ENCODE measurements at regions not wholly inside any gene's neighbourhood (a gene's known extent, or its start where the extent isn't known, plus 50 kb on each side); places are given as distances from the start of the nearest gene placed in this dataset.

- dilution Hi-C loops (cut with MboI; ENCODE audit: extremely low pct_ligation_motif_present, low sequenced_read_pairs), result no loop called here
- CTCF ChIA-PET, result no interaction called here
Measured at GRCh38 chr12:115424003-115424402, 740.0 kb upstream of the TBX3 start.

More at GRCh38 chr12:115424003-115424402, 740.0 kb upstream of the TBX3 start:
- intact Hi-C loops (cut with micrococcal nuclease), result no loop called here
- no peaks in the 10 kb centered on the region for H3K9me1 ChIP-seq (replicated peaks; ENCODE audit: control insufficient read depth, extremely low read depth, insufficient read depth, low read length)
- TF ChIP-seq GATA2 (IDR thresholded peaks at IDR 0.05; ENCODE audit: insufficient read depth, insufficient read length, low read depth, low read length) (no peak), POLR2AphosphoS5 (IDR thresholded peaks at IDR 0.05; ENCODE audit: insufficient read depth, low read depth, low read length) (no peak), MYC (IDR thresholded peaks at IDR 0.05; ENCODE audit: low read depth, low read length) (no peak), POLR2A (IDR thresholded peaks at IDR 0.05; ENCODE audit: low read depth, low read length) (no peak), CTCF (IDR thresholded peaks at IDR 0.05; ENCODE audit: extremely low read depth in 1 of 2, insufficient read depth in 1 of 2, low read depth in 1 of 2, low read length in 2 of 2) (no peak), EZH2 (IDR thresholded peaks at IDR 0.05; ENCODE audit: borderline replicate concordance, low read depth, low read length, severe bottlenecking) (no peak), FOS (IDR thresholded peaks at IDR 0.05; ENCODE audit: borderline replicate concordance, insufficient read depth, low read length) (no peak), JUN (IDR thresholded peaks at IDR 0.05; ENCODE audit: borderline replicate concordance, insufficient read depth, insufficient read length, low read depth) (no peak)
- TF ChIP-seq, protein P1, sequence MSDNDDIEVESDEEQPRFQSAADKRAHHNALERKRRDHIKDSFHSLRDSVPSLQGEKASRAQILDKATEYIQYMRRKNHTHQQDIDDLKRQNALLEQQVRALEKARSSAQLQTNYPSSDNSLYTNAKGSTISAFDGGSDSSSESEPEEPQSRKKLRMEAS (IDR thresholded peaks at IDR 0.05; ENCODE audit: insufficient read depth, insufficient read length), result no peak
- no peaks in the 10 kb centered on the region for H3K4me1 ChIP-seq (ENCODE audit: control insufficient read depth, extremely low read depth, insufficient read depth, low read length)
- no peak overlapping the region for H2AFZ ChIP-seq (ENCODE audit: low read depth, low read length)
- H3K36me3 ChIP-seq (ENCODE audit: control insufficient read depth in 2 of 2, extremely low read depth in 1 of 2, insufficient read depth in 2 of 2, low read length in 2 of 2), result no peaks in the 10 kb centered on the region
- no TSS peak for BruUV-seq (replicated peaks)
- POLR2A ChIA-PET, result no interaction called here
- H3K27me3 ChIP-seq (ENCODE audit: control insufficient read depth in 2 of 2, insufficient read depth in 2 of 2, low read length in 2 of 2), result no peaks in the 10 kb centered on the region
- FAIRE-seq, result no peak
- H3K9me3 ChIP-seq (replicated peaks; ENCODE audit: control insufficient read depth, insufficient read depth, low read length), result peaks cover 2% of the 10 kb centered on the region
- H3K9ac ChIP-seq (replicated peaks; ENCODE audit: extremely low read depth, insufficient read depth, low read length), result no peak overlapping the region
- no peaks in the 10 kb centered on the region for H4K20me1 ChIP-seq (replicated peaks; ENCODE audit: control insufficient read depth, extremely low read depth, insufficient read depth, low read length)
- H3K27ac ChIP-seq (ENCODE audit: insufficient read depth, low read depth, low read length), result no peak overlapping the region
- DNase-seq (ENCODE audit: low read depth, low spot score), result no peak
- H3K4me3 ChIP-seq (replicated peaks in 1 of 3; ENCODE audit: insufficient read depth in 1 of 3, low read depth in 1 of 3, low read length in 3 of 3), result no peak overlapping the region
- no peak overlapping the region for H3K4me2 ChIP-seq (ENCODE audit: insufficient read depth, low read length)
- no peaks in the 10 kb centered on the region for H3K79me2 ChIP-seq (ENCODE audit: control insufficient read depth, insufficient read depth, low read length)

Data from endothelial cell of umbilical vein (primary cell).